K562 (cell line): ENCODE measurements at regions not wholly inside any gene's neighbourhood (a gene's known extent, or its start where the extent isn't known, plus 50 kb on each side); places are given as distances from the start of the nearest gene placed in this dataset.
A peak's percentile ranks its signal among the peaks of the same experiment; 100 is the strongest.

Source experiments
- ATAC-seq: fragments of 200-7000 bp; cut with Tn5 transposase; 3 replicates; pipeline ENCODE4 v1.9.1; 2020; ENCODE audit warnings: moderate library complexity
- BruUV-seq: library from RNA; stranded (reverse); fragments of 400-500 nt; replicated peaks from 2 replicates; lab custom pipeline; 2021; lab: Mats Ljungman, UMichigan
- CTCF ChIA-PET: fragments of 300-600 bp; formaldehyde crosslinking; extraction: SDS; loops from one replicate; lab custom pipeline; 2021; ENCODE audit warnings: low intra/inter-chr PET ratio; lab: Yijun Ruan, JAX
- POLR2A ChIA-PET: fragments of 300-600, 350-650 bp; sonication (Branson Sonifier 250); formaldehyde crosslinking; extraction: SDS; loops from one replicate; lab custom pipeline; 2021; ENCODE audit warnings: antibody characterized with exemption, inconsistent platforms; lab: Yijun Ruan, JAX
- DNase-seq, 4 experiments: peaks; one replicate each; pipeline versions ENCODE4 v3.0.0 to v3.0.0-alpha.2; 2011 to 2018; ENCODE audit warnings: low spot score in 3 of 4, mixed read lengths in 3 of 4; ENCODE audit errors: extremely low read depth in 1 of 4
- FAIRE-seq: peaks from 2 replicates; lab custom pipeline; 2011; peaks lifted over from hg19 to GRCh38; lab: Jason Lieb, UNC
- H2AFZ ChIP-seq: 2 replicates; pipeline ENCODE4 v1.6.0; 2011; ENCODE audit warnings: low read depth, low read length, control low read depth, inconsistent platforms
- H3K27ac ChIP-seq: fragments of 200-600 bp; 3 replicates; pipeline ENCODE4 v1.8.0; 2011; ENCODE audit warnings: low read depth, mild to moderate bottlenecking, control low read depth, inconsistent platforms, low read length, moderate library complexity, mixed read lengths; ENCODE audit errors: extremely low read depth
- H3K27me3 ChIP-seq, 2 experiments: fragments of 300-600 bp in 1 of 2; 2 replicates in 1 of 2; 3 replicates in 1 of 2; pipeline versions ENCODE4 v1.6.0 to v1.8.0; 2011; ENCODE audit warnings: inconsistent platforms in 2 of 2, low read length in 2 of 2, mild to moderate bottlenecking in 1 of 2, mixed read lengths in 1 of 2, moderate library complexity in 1 of 2; ENCODE audit not compliant: control insufficient read depth in 2 of 2, insufficient read depth in 2 of 2
- H3K36me3 ChIP-seq: fragments of 300-600 bp; 3 replicates; pipeline ENCODE4 v1.8.0; 2011; ENCODE audit warnings: mild to moderate bottlenecking, low read length, inconsistent platforms; ENCODE audit not compliant: control insufficient read depth, insufficient read depth
- H3K4me1 ChIP-seq, 2 experiments: fragments of 200-600 bp in 1 of 2; replicated peaks in 1 of 2; 2 replicates in 1 of 2; 3 replicates in 1 of 2; pipeline versions ENCODE4 v1.5.1 to v1.8.0; 2011; ENCODE audit warnings: inconsistent platforms in 2 of 2, low read length in 2 of 2, mild to moderate bottlenecking in 1 of 2, mixed read lengths in 1 of 2, moderate library complexity in 1 of 2; ENCODE audit not compliant: control insufficient read depth in 2 of 2, insufficient read depth in 2 of 2
- H3K4me2 ChIP-seq: 2 replicates; pipeline ENCODE4 v1.6.1; 2011; ENCODE audit warnings: low read length, control low read depth, inconsistent platforms, mixed read lengths; ENCODE audit not compliant: insufficient read depth
- H3K4me3 ChIP-seq: fragments of 200-600 bp; sonication (generic), shearing (Covaris generic); 2 replicates; pipeline ENCODE4 v1.5.1; 2016; ENCODE audit warnings: control low read depth, inconsistent platforms
- H3K79me2 ChIP-seq: fragments of 200-600 bp; 3 replicates; pipeline ENCODE4 v1.8.0; 2011; ENCODE audit warnings: low read length, inconsistent platforms; ENCODE audit not compliant: control insufficient read depth, insufficient read depth
- H3K9ac ChIP-seq, 2 experiments: 2 replicates each; pipeline versions ENCODE4 v1.6.0 to v1.6.1; 2011; ENCODE audit warnings: low read depth in 2 of 2, low read length in 2 of 2, control low read depth in 1 of 2, inconsistent platforms in 1 of 2, mild to moderate bottlenecking in 1 of 2, mixed read lengths in 1 of 2; ENCODE audit not compliant: insufficient read depth in 1 of 2
- H3K9me1 ChIP-seq: one replicate; pipeline ENCODE4 v1.6.0; 2011; ENCODE audit warnings: inconsistent platforms, mild to moderate bottlenecking, low read length, moderate library complexity; ENCODE audit not compliant: control insufficient read depth, insufficient read depth
- H3K9me3 ChIP-seq: replicated peaks from 2 replicates; pipeline ENCODE4 v1.5.1; 2011; ENCODE audit warnings: low read depth, low read length, inconsistent platforms; ENCODE audit not compliant: control insufficient read depth, insufficient read depth
- H4K20me1 ChIP-seq: replicated peaks from 2 replicates; pipeline ENCODE4 v1.6.1; 2011; ENCODE audit warnings: low read length, inconsistent platforms, mixed read lengths; ENCODE audit not compliant: control insufficient read depth, insufficient read depth
- ADNP ChIP-seq: fragments of 200-800 bp; sonication (Bioruptor generic); IDR thresholded peaks from 2 replicates; pipeline ENCODE4 v1.6.1; 2016; ENCODE audit warnings: missing genetic modification characterization, missing compliant biosample characterization
- CBX3 ChIP-seq, 2 experiments: IDR thresholded peaks; 1 replicate in 1 of 2; 2 replicates in 1 of 2; pipeline ENCODE4 v1.6.1; 2012; ENCODE audit warnings: inconsistent platforms in 2 of 2, low read length in 2 of 2, borderline replicate concordance in 1 of 2, control low read depth in 1 of 2
- GTF2A2 ChIP-seq: IDR thresholded peaks from 2 replicates; pipeline ENCODE4 v1.6.1; 2016; ENCODE audit warnings: mild to moderate bottlenecking, missing genetic modification characterization, missing compliant biosample characterization
- HLTF ChIP-seq: fragments of 450-650 bp; IDR thresholded peaks from 2 replicates; pipeline ENCODE4 v1.6.1; 2016
- KAT2B ChIP-seq: IDR thresholded peaks from one replicate; pipeline ENCODE4 v1.6.1; 2012; ENCODE audit warnings: low read depth, mild to moderate bottlenecking, control low read depth, inconsistent platforms, low read length, moderate library complexity
- MBD2 ChIP-seq: sonication (generic); IDR thresholded peaks from 2 replicates; pipeline ENCODE4 v1.6.1; 2016; ENCODE audit warnings: low read depth, borderline replicate concordance
- MCM2 ChIP-seq: fragments of 450-650 bp; IDR thresholded peaks from 2 replicates; pipeline ENCODE4 v1.6.1; 2017; ENCODE audit warnings: low read depth, mild to moderate bottlenecking
- MECOM ChIP-seq: fragments of 250-450 bp; sonication (Bioruptor Pico); IDR thresholded peaks from 2 replicates; pipeline ENCODE4 v1.8.0; 2022; ENCODE audit warnings: inconsistent platforms
- MTF1 ChIP-seq: fragments of 250-450 bp; sonication (Bioruptor Pico); IDR thresholded peaks from 2 replicates; pipeline ENCODE4 v1.9.0; 2021; ENCODE audit warnings: moderate library complexity, mild to moderate bottlenecking, inconsistent platforms, borderline replicate concordance
- NCOA1 ChIP-seq: fragments of 450-650 bp; IDR thresholded peaks from 2 replicates; pipeline ENCODE4 v1.6.1; 2016; ENCODE audit warnings: low read depth
- POLR2B ChIP-seq: fragments of 450-650 bp; IDR thresholded peaks from 2 replicates; pipeline ENCODE4 v1.6.1; 2018; ENCODE audit warnings: low read depth; ENCODE audit not compliant: partially characterized antibody
- RAD21 ChIP-seq, 2 experiments: fragments of 250-450 bp in 1 of 2; fragments of 450-650 bp in 1 of 2; sonication (Bioruptor Pico) in 1 of 2; formaldehyde crosslinking in 1 of 2; IDR thresholded peaks in 1 of 2; conservative IDR thresholded peaks in 1 of 2; 2 replicates each; pipeline versions ENCODE4 v1.4.0 to v1.8.0; 2020 to 2022; ENCODE audit warnings: mild to moderate bottlenecking in 2 of 2, moderate library complexity in 1 of 2
- SIX5 ChIP-seq, 2 experiments: IDR thresholded peaks; 2 replicates each; pipeline ENCODE4 v1.6.1; 2011; ENCODE audit warnings: low read length in 2 of 2, borderline replicate concordance in 1 of 2, low read depth in 1 of 2, mild to moderate bottlenecking in 1 of 2, moderate library complexity in 1 of 2; ENCODE audit not compliant: insufficient read depth in 1 of 2
- YBX1 ChIP-seq: fragments of 450-650 bp; IDR thresholded peaks from 2 replicates; pipeline ENCODE4 v1.7.1; 2016; ENCODE audit warnings: mild to moderate bottlenecking
- ZKSCAN8 ChIP-seq: fragments of 200-800 bp; sonication (Bioruptor generic); IDR thresholded peaks from 2 replicates; pipeline ENCODE4 v1.6.1; 2016; ENCODE audit warnings: missing genetic modification characterization, missing compliant biosample characterization
- ZNF140 ChIP-seq: fragments of 250-450 bp; sonication (Bioruptor Pico); IDR thresholded peaks from 2 replicates; pipeline ENCODE4 v1.8.0; 2021; ENCODE audit warnings: moderate library complexity, mild to moderate bottlenecking, inconsistent platforms
- ZNF197 ChIP-seq: fragments of 200-800 bp; sonication (Bioruptor generic); IDR thresholded peaks from 2 replicates; pipeline ENCODE4 v1.6.1; 2016; ENCODE audit warnings: low read depth, missing genetic modification characterization, missing compliant biosample characterization
- ZNF41 ChIP-seq: fragments of 250-450 bp; sonication (Bioruptor Pico); conservative IDR thresholded peaks from 2 replicates; pipeline ENCODE4 v1.4.0; 2020; ENCODE audit warnings: mild to moderate bottlenecking
- ZNF57 ChIP-seq: fragments of 450-650 bp; formaldehyde crosslinking; IDR thresholded peaks from 2 replicates; pipeline ENCODE4 v1.4.0; 2020; ENCODE audit warnings: mild to moderate bottlenecking, moderate library complexity
- WGBS: fragments of 100-300 bp; shearing (Covaris generic); methylation state at CpG from one replicate; pipeline ENCODE4 v1.1.6; 2016; ENCODE audit warnings: low coverage, mixed read lengths; ENCODE audit not compliant: insufficient coverage; ENCODE audit errors: missing lambda C conversion rate; 5-methylcytosine and 5-hydroxymethylcytosine counted together
- in situ Hi-C: fragments of 300-500 bp; cut with MboI; formaldehyde crosslinking; loops from 4 replicates; pipeline ENCODE4 v1.15.0; 2018; ENCODE audit warnings: inconsistent platforms, mixed read lengths
- intact Hi-C: fragments of 100-400 bp; cut with micrococcal nuclease; formaldehyde crosslinking; loops from 2 replicates; pipeline ENCODE4 v1.14.2; 2022
- TF ChIP-seq, protein P1 (sequence below): fragments of 450-650 bp; formaldehyde crosslinking; IDR thresholded peaks from 2 replicates; pipeline ENCODE4 v1.4.0; 2020; ENCODE audit warnings: mild to moderate bottlenecking, moderate library complexity
- TF ChIP-seq, protein P2 (sequence below): fragments of 450-650 bp; IDR thresholded peaks from 2 replicates; pipeline ENCODE4 v1.6.1; 2014; ENCODE audit warnings: low read depth, mild to moderate bottlenecking, moderate library complexity, borderline replicate concordance

GRCh38 chr16:79868841-79869240, 268.3 kb upstream of the MAF start (continued):
- 0 out of 2 replicates have a peak, but pooled peaks have one; percentile 58 for TF ChIP-seq GTF2A2 (tag)
- peak; percentile 3; the same call in 1 of the 2 replicates for TF ChIP-seq ZNF197 (CRISPR knock-in tag)
- 0 out of 2 replicates have a peak, but pooled peaks have one; percentile 4 for TF ChIP-seq MECOM
- no peak for TF ChIP-seq ZNF57 (CRISPR knock-in tag)
- TF ChIP-seq MCM2, result no peak
- no peak for TF ChIP-seq ADNP (tag)
- TF ChIP-seq HLTF, result no peak
- TF ChIP-seq, protein P1, sequence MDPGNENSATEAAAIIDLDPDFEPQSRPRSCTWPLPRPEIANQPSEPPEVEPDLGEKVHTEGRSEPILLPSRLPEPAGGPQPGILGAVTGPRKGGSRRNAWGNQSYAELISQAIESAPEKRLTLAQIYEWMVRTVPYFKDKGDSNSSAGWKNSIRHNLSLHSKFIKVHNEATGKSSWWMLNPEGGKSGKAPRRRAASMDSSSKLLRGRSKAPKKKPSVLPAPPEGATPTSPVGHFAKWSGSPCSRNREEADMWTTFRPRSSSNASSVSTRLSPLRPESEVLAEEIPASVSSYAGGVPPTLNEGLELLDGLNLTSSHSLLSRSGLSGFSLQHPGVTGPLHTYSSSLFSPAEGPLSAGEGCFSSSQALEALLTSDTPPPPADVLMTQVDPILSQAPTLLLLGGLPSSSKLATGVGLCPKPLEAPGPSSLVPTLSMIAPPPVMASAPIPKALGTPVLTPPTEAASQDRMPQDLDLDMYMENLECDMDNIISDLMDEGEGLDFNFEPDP (CRISPR knock-in tag), result no peak
- 0 out of 2 replicates have a peak, but pooled peaks have one; percentile 0 for TF ChIP-seq ZKSCAN8 (CRISPR knock-in tag)
- TF ChIP-seq ZNF41 (CRISPR knock-in tag), result no peak
- TF ChIP-seq, all 486 proteins: peak for 9

- Histone ChIP-seq H3K4me3 (no peak overlapping the region), H3K9me1 (no peaks in the 10 kb centered on the region), H3K9ac (no peak overlapping the region), H2AFZ (peak overlapping the region; percentile 57), H3K36me3 (peaks cover 6% of the 10 kb centered on the region; the same call in 2 of the 3 replicates), H3K27me3 (no peaks in the 10 kb centered on the region), H4K20me1 (no peaks in the 10 kb centered on the region), H3K27ac (peak overlapping the region; percentile 83), H3K9me3 (peaks cover 21% of the 10 kb centered on the region), H3K4me1 (peaks cover 14 to 77% of the 10 kb centered on the region in 2 experiments), H3K4me2 (no peak overlapping the region), H3K79me2 (no peaks in the 10 kb centered on the region)
- POLR2A ChIA-PET, result interaction anchor here (0.8 to 1.2 kb wide), 3 partner anchors 9 to 29 kb away, joined by 3 to 5 read pairs (median 4); no protein-coding TSS in a partner anchor
- no peak for FAIRE-seq
- DNase-seq, result no peak
- no peak for ATAC-seq
- intact Hi-C loops (loop anchor here (5.0 kb wide), 1 partner anchor 105 kb away; no protein-coding TSS in a partner anchor), in situ Hi-C loops (no loop called here)
- CTCF ChIA-PET, result no interaction called here
- 54% methylated on average over 4 of the region's 4 CpGs for WGBS
- no TSS peak for BruUV-seq
- no peak for TF ChIP-seq ZNF140
- TF ChIP-seq POLR2B, result no peak
- no peak for TF ChIP-seq MTF1 (CRISPR knock-in tag)
- no peak for TF ChIP-seq SIX5 (IDR thresholded peaks at IDR 0.05; ENCODE audit: borderline replicate concordance in 1 of 2, insufficient read depth in 1 of 2, low read depth in 1 of 2, low read length in 2 of 2)
- no peak for TF ChIP-seq RAD21 (CRISPR knock-in tag; conservative IDR thresholded peaks at IDR 0.05 in 1 of 2, IDR thresholded peaks at IDR 0.05 in 1 of 2)
- no peak for TF ChIP-seq YBX1
- no peak for TF ChIP-seq KAT2B
- TF ChIP-seq CBX3 (IDR thresholded peaks at IDR 0.05; ENCODE audit: borderline replicate concordance in 1 of 2, low read length in 2 of 2), result no peak
- TF ChIP-seq MBD2, result no peak
- TF ChIP-seq NCOA1, result no peak
- TF ChIP-seq, protein P2, sequence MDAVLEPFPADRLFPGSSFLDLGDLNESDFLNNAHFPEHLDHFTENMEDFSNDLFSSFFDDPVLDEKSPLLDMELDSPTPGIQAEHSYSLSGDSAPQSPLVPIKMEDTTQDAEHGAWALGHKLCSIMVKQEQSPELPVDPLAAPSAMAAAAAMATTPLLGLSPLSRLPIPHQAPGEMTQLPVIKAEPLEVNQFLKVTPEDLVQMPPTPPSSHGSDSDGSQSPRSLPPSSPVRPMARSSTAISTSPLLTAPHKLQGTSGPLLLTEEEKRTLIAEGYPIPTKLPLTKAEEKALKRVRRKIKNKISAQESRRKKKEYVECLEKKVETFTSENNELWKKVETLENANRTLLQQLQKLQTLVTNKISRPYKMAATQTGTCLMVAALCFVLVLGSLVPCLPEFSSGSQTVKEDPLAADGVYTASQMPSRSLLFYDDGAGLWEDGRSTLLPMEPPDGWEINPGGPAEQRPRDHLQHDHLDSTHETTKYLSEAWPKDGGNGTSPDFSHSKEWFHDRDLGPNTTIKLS, result no peak
Measured at GRCh38 chr16:79867425-79867997, 267.0 kb upstream of the MAF start.
